ENCODE measurements at regions not wholly inside any gene's neighbourhood (a gene's known extent, or its start where the extent isn't known, plus 50 kb on each side); places are given as distances from the start of the nearest gene placed in this dataset.

GRCh38 chr9:93871286-93871685 lies 83.9 kb downstream of the BARX1 start:
- TF ChIP-seq POLR2A (IDR thresholded peaks at IDR 0.05) (no peak), CTCF (IDR thresholded peaks at IDR 0.05) (no peak), EP300 (IDR thresholded peaks at IDR 0.05) (no peak)
